ENCODE measurements at regions not wholly inside any gene's neighbourhood (a gene's known extent, or its start where the extent isn't known, plus 50 kb on each side); places are given as distances from the start of the nearest gene placed in this dataset.

- no peak for TF ChIP-seq EZH2phosphoT487 (IDR thresholded peaks at IDR 0.05; ENCODE audit: borderline replicate concordance)
- TF ChIP-seq TCF7L2 (IDR thresholded peaks at IDR 0.05; ENCODE audit: borderline replicate concordance, extremely low read depth, insufficient read depth, insufficient read length), result no peak
These were observed 1258.0 kb upstream of the ZEB2 start (continued) for GRCh38 chr2:145777914-145778313.

GRCh38 chr2:145777297-145777696, 1257.4 kb upstream of the ZEB2 start:
- CTCF ChIA-PET, result no interaction called here
- RAD21 ChIA-PET (ENCODE audit: low non-redundant PET in 1 of 2, low total read pairs in 2 of 2, uncharacterized antibody in 2 of 2, unreplicated experiment in 2 of 2), result no interaction called here
- H2AFZ ChIP-seq (ENCODE audit: low read depth, low read length, poor library complexity, severe bottlenecking), result no peak overlapping the region
- no peaks in the 10 kb centered on the region for H3K36me3 ChIP-seq (ENCODE audit: control insufficient read depth in 1 of 2, insufficient read depth in 2 of 2, low read length in 2 of 2)
- H3K4me2 ChIP-seq (ENCODE audit: low read length), result no peak overlapping the region
- H3K9me2 ChIP-seq (ENCODE audit: insufficient read depth), result no peaks in the 10 kb centered on the region
- ATAC-seq, result no peak
- H3K9me3 ChIP-seq (ENCODE audit: control insufficient read depth in 1 of 2, insufficient read depth in 1 of 2, low read depth in 1 of 2, low read length in 2 of 2), result no peaks in the 10 kb centered on the region
- POLR2A ChIA-PET, result no interaction called here
- no peak overlapping the region for H3K9ac ChIP-seq (ENCODE audit: low read length)
- no peak for DNase-seq (ENCODE audit: low read depth, low spot score)
- no peaks in the 10 kb centered on the region for H4K20me1 ChIP-seq (ENCODE audit: insufficient read depth)
- H3K4me3 ChIP-seq (replicated peaks in 1 of 2; ENCODE audit: low read depth in 1 of 2, low read length in 2 of 2), result no peak overlapping the region
- H3K27me3 ChIP-seq (ENCODE audit: insufficient read depth, low read length), result no peaks in the 10 kb centered on the region
- intact Hi-C loops (cut with micrococcal nuclease), result no loop called here
- BruUV-seq (replicated peaks), result no TSS peak
- H3K27ac ChIP-seq (ENCODE audit: low read depth, low read length), result no peak overlapping the region
- no peaks in the 10 kb centered on the region for H3K79me2 ChIP-seq (ENCODE audit: insufficient read depth, low read length)
- no peaks in the 10 kb centered on the region for H3K4me1 ChIP-seq (ENCODE audit: control insufficient read depth in 1 of 2, insufficient read depth in 2 of 2, low read length in 2 of 2)
- TF ChIP-seq CTCF (IDR thresholded peaks at IDR 0.05 in 2 of 3, conservative IDR thresholded peaks at IDR 0.05 in 1 of 3; ENCODE audit: borderline replicate concordance in 1 of 3, insufficient read depth in 1 of 3, low read depth in 2 of 3, low read length in 2 of 3) (no peak), ELF1 (IDR thresholded peaks at IDR 0.05; ENCODE audit: borderline replicate concordance, low read depth) (no peak), RAD21 (IDR thresholded peaks at IDR 0.05; ENCODE audit: low read depth) (no peak), CEBPB (IDR thresholded peaks at IDR 0.05; ENCODE audit: low read depth) (no peak), EZH2 (IDR thresholded peaks at IDR 0.05) (no peak)
